Mucosa of stomach (tissue), 1 donor: ENCODE measurements at regions not wholly inside any gene's neighbourhood (a gene's known extent, or its start where the extent isn't known, plus 50 kb on each side); places are given as distances from the start of the nearest gene placed in this dataset.
"Not testable (repeated sequence)": the region's sequence is repeated elsewhere in the genome, so short reads cannot be mapped to it uniquely, and the experiment has no call there.

ENCODE experiments used
- H3K27me3 ChIP-seq: one replicate; pipeline ENCODE4 v1.7.0; 2013; ENCODE audit warnings: mild to moderate bottlenecking, low read length; ENCODE audit not compliant: control insufficient read depth, insufficient read depth
- H3K36me3 ChIP-seq: one replicate; pipeline ENCODE4 v1.7.0; 2013; ENCODE audit warnings: low read length; ENCODE audit not compliant: control insufficient read depth, insufficient read depth
- H3K4me1 ChIP-seq: one replicate; pipeline ENCODE4 v1.7.0; 2013; ENCODE audit warnings: mild to moderate bottlenecking, low read length; ENCODE audit not compliant: control insufficient read depth, insufficient read depth
- H3K4me3 ChIP-seq: one replicate; pipeline ENCODE4 v1.7.0; 2013; ENCODE audit warnings: low read length
- H3K9ac ChIP-seq: one replicate; pipeline ENCODE4 v1.7.0; 2013; ENCODE audit warnings: mild to moderate bottlenecking, low read length, moderate library complexity
- H3K9me3 ChIP-seq: one replicate; pipeline ENCODE4 v1.7.0; 2013; ENCODE audit warnings: mild to moderate bottlenecking, low read length, moderate library complexity; ENCODE audit not compliant: control insufficient read depth
- donor health status: Pancreatic carcinoma.

DNA sequence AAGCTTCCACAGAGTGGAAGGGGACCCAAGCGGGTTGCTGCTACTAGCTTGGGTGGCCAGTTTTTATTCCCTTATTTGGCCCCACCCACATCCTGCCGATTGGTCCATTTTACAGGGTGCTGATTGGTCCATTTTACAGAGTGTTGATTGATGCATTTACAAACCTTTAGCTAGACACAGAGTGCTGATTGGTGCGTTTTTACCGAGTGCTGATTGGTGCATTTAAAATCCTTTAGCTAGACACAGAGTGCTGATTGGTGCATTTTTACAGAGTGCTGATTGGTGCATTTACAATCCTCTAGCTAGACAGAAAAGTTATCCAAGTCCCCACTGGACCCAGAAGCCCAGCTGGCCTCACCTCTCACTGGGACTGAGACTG, 187.0 kb upstream of the KCNMB2 start:
- not testable (repeated sequence) for H3K36me3 ChIP-seq, H3K4me1 ChIP-seq, H3K27me3 ChIP-seq, H3K4me3 ChIP-seq, H3K9ac ChIP-seq, H3K9me3 ChIP-seq

DNA sequence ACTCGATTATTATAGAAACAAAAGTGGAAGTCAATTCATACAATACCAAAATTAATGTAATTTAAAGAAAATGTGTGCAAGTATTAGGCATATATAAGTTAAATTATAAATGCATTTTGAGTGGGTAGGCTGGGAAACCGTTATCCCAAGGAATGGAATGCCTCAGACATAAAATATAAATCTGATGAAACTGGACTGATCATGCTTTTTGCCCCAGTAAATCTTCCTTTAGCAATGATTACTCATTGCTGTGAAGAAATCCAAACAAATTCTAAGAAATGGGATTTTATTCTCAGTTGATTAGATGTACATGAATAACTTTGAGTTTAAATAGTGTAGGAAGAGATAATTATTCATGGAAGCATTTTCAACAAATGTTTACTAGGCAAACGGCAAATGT, 185.5 kb upstream of the KCNMB2 start:
- Histone ChIP-seq H3K27me3 (no peaks in the 10 kb centered on the region), H3K4me3 (no peak overlapping the region), H3K9ac (no peak overlapping the region), H3K9me3 (no peaks in the 10 kb centered on the region), H3K4me1 (no peaks in the 10 kb centered on the region), H3K36me3 (no peaks in the 10 kb centered on the region)

DNA sequence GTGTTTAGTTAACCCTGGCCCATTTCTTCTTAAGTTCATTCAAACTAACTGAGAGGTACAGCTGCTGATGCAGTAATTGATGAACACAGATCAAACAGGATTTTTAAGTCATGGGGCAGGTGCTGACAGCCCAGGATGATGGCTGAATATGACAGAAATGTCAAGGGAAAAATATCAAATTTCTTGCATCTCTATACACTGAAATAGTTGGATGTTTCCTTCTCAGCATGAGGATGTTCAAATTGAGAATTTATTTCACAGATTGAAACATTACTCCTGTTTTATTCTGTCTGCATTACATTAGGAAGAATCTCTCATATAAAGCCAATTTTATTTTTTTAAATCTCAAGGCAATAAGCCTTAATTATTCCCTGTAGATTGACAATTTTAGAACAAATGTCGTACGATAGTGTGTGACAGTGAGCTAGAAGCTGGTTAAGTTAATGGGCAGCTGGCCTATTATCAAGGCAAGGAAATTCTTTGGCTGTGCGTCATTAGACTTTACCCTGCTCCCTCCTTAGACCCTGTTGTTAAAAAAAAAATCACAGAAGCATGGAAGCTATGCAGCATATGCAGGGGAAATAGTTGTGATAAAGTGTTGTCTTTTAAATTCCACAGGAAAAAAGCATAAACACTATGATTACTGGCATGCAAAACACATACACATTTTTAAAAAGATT, 183.8 kb upstream of the KCNMB2 start:
- Histone ChIP-seq H3K4me3 (no peak overlapping the region), H3K9me3 (no peaks in the 10 kb centered on the region), H3K27me3 (no peaks in the 10 kb centered on the region), H3K36me3 (no peaks in the 10 kb centered on the region), H3K9ac (no peak overlapping the region), H3K4me1 (no peaks in the 10 kb centered on the region)

DNA sequence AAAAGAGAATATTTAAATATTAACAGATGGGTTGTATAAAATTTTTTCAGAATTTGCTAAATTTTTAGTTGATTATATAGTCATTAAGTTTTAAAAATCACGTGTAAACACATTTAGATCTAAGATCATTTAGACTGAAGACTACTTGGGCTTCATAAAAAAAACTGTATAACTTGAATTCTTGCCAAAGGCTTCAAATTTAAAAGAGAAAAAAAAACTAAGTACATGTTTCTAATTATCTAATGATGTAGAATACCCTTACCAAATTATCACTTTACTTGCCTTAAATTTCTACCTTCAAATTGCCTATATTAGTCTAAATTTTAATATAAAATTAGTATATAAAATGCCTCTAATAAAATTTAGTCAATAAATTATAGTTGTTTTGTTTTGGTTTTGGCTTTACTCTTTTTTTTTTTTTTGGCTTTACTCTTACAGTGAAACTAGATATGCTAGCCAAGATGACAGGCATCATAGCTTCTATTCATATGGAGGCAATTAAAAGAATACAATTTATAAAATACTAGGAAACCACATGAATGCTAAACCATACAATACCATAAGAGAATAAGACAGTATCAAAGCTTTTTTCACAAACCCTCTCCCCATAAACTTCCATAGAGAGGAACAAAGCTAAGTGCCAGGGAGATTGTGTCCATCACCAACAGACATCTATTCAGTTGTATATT, 183.1 kb upstream of the KCNMB2 start:
- H3K9ac ChIP-seq = no peak overlapping the region
- H3K9me3 ChIP-seq = no peaks in the 10 kb centered on the region
- H3K4me3 ChIP-seq = no peak overlapping the region
- H3K27me3 ChIP-seq = no peaks in the 10 kb centered on the region
- H3K4me1 ChIP-seq = no peaks in the 10 kb centered on the region
- H3K36me3 ChIP-seq = no peaks in the 10 kb centered on the region

DNA sequence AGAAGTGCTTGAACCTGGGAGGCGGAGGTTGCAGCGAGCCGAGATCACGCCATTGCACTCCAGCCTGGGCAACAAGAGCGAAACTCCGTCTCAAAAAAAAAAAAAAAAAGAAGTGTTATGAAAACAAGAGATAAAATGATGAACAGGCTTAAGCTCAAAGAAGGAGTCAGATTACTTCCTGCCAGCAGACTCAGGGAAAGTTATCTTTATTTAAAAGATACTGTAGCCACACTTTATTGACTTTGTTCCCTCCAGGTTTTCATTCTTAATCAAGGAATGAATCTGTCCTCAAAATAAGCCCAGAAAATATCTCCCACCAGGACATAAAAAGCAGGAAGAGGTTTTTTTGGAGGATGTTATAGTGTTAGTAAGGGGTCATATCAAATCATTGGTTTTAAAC, 176.5 kb upstream of the KCNMB2 start:
- no peaks in the 10 kb centered on the region for H3K9me3 ChIP-seq

DNA sequence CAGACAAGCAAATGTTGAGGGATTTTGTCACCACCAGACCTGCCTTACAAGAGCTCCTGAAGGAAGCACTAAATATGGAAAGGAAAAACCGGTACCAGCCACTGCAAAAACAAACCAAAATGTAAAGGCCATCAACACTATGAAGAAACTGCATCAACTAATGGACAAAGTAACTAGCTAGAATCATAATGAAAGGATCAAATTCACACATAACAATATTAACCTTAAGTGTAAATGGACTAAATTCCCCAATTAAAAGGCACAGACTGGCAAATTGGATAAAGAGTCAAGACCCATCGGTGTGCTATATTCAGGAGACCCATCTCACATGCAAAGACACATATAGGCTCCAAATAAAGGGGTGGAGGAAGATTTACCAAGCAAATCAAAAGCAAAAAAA, 173.2 kb upstream of the KCNMB2 start:
- H3K4me3 ChIP-seq, H3K27me3 ChIP-seq, H3K36me3 ChIP-seq, H3K9ac ChIP-seq, H3K4me1 ChIP-seq, H3K9me3 ChIP-seq: not testable (repeated sequence)

More for the DNA sequence above, 176.5 kb upstream of the KCNMB2 start:
- no peaks in the 10 kb centered on the region for H3K4me1 ChIP-seq
- no peak overlapping the region for H3K4me3 ChIP-seq
- H3K9ac ChIP-seq = no peak overlapping the region
- no peaks in the 10 kb centered on the region for H3K27me3 ChIP-seq
- H3K36me3 ChIP-seq = no peaks in the 10 kb centered on the region

DNA sequence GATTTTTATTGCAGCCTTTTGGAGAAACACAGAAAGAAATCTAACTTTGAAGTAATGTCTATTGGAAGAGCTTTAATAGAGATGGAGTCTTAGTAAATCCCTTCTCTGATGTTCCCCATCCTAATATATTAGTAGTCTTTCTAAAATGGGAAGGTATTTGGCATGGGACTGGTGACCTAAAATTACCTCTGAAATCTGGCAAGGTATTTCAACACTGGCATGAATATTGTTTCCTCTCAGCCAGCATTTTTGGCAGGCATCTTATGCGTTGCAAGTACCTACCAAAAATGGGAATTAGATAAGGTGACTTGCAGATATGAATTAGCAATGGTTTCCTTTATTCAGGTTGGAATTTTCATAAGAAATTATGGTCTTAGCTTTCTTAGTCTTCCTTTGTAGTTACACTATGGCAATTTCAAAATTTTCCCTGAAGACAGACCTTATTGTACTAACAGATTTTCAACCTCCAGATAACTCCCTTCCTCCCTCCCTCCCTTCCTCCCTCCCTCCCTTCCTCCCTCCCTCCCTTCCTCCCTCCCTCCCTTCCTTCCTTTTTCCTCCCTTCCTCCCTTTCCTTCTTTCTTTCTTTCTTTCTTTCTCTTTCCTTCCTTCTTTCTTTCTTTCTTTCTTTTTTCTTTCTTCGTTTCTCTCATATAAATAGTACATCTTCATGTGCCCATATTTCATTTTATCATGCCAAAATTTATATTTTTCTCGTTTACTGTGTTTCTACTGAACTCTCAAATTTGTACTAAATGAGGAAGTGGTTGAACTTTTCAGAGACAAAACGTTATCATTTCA, 168.2 kb upstream of the KCNMB2 start:
- Histone ChIP-seq H3K9me3 (no peaks in the 10 kb centered on the region), H3K27me3 (no peaks in the 10 kb centered on the region), H3K4me1 (no peaks in the 10 kb centered on the region), H3K36me3 (no peaks in the 10 kb centered on the region), H3K4me3 (no peak overlapping the region), H3K9ac (no peak overlapping the region)

DNA sequence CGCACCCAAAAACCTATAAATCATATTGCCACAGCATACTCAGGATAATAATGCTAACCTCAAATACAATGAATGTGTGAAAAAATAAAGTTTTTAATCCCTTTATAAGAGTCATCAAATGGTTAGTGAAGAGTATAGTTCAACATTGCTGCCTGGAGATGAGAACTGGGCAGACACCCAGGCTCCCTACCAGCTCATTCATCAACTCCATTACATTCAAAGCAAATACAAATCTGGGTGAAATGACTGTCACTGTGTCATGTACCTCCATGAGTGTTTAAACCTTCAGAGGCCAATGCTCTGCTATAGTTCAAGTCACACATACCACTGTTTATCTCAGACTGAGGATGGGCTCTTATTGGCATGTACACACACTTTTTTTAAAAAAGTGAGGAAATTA, 167.2 kb upstream of the KCNMB2 start:
- no peak overlapping the region for H3K9ac ChIP-seq
- no peaks in the 10 kb centered on the region for H3K36me3 ChIP-seq
- no peaks in the 10 kb centered on the region for H3K27me3 ChIP-seq
- no peaks in the 10 kb centered on the region for H3K9me3 ChIP-seq
- no peak overlapping the region for H3K4me3 ChIP-seq
- no peaks in the 10 kb centered on the region for H3K4me1 ChIP-seq

DNA sequence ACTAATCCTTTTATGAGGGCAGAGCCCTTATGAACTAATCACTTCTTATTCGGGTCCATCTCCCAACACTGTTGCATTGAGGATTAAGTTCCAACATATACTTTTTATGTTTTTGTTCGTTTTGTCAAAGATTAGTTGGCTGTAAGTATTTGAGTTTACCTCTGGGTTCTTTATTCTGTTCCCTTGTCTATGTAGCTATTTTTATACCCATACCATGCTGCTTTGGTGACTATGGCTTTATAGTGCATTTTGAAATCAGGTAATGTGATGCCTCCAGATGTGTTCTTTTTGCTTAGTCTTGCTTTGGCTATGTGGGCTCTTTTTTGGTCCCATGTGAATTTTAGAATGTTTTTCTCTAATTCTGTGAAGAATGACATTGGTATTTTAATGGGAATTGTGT, 166.4 kb upstream of the KCNMB2 start:
- no peaks in the 10 kb centered on the region for H3K4me1 ChIP-seq
- H3K4me3 ChIP-seq = no peak overlapping the region
- H3K36me3 ChIP-seq = no peaks in the 10 kb centered on the region
- H3K27me3 ChIP-seq = no peaks in the 10 kb centered on the region
- no peak overlapping the region for H3K9ac ChIP-seq
- H3K9me3 ChIP-seq = no peaks in the 10 kb centered on the region

DNA sequence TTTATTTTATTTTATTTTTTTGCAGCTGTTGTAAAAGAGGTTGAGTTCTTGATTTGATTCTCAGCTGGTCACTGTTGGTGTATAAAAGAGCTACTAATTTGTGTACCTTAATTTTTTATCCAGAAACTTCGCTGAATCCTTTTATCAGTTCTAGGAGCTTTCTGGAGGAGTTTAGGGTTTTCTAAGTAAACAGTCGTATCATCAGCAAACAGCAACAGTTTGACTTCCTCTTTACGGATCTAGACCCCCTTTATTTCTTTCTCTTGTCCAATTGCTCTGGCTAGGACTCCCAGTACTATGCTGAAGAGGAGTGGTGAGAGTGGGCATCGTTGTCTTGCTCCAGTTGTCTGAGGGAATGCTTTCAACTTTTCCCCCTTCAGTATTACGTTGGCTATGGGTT, 165.8 kb upstream of the KCNMB2 start:
- H3K9ac ChIP-seq = no peak overlapping the region
- no peak overlapping the region for H3K4me3 ChIP-seq

DNA sequence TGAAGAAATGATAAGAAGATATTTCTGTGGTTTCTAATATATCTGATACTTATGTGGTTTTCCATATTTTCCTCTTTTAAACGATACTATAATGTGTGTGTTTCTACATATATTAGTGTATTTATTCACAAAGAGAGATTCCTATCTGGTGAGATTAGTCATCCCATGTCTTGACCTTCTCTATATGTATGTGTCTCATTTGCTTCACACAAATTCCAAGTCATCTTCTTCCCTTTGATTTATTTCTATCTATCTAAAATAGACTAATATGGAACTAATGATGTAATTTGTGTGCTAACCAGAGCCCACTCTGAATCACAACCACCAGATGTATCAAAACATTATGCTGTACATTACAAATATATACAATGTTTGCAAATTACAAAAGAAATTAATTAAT, 154.7 kb upstream of the KCNMB2 start:
- no peaks in the 10 kb centered on the region for H3K9me3 ChIP-seq
- H3K36me3 ChIP-seq = no peaks in the 10 kb centered on the region
- H3K4me3 ChIP-seq = no peak overlapping the region
- H3K27me3 ChIP-seq = no peaks in the 10 kb centered on the region
- peaks cover 6% of the 10 kb centered on the region for H3K4me1 ChIP-seq
- H3K9ac ChIP-seq = no peak overlapping the region

More for the DNA sequence above, 165.8 kb upstream of the KCNMB2 start:
- Histone ChIP-seq H3K36me3 (no peaks in the 10 kb centered on the region), H3K9me3 (no peaks in the 10 kb centered on the region), H3K27me3 (no peaks in the 10 kb centered on the region), H3K4me1 (no peaks in the 10 kb centered on the region)

DNA sequence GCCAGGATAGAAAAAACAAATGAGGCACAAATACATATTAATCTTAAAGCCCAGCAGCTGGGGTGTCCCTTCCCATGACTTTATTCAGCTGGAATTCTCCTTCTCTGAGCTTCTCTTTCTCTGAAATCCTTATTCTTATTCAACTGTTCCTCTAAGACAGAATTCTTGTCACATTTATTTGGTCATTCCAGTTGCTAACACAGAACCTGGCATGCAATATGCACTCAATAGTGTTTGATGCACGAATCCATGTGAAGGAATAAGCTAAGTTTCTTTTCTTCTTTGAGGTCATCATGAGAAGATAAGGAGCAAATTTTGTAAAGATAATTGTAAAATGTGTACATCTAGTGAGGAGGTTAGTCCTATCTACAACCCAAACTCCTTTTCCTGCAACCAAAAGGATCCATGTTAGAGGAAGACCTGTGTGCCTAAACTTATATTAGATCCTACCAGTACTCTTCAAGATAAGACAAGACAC, 154.2 kb upstream of the KCNMB2 start:
- no peaks in the 10 kb centered on the region for H3K27me3 ChIP-seq

More for the DNA sequence above, 154.2 kb upstream of the KCNMB2 start:
- Histone ChIP-seq H3K9me3 (no peaks in the 10 kb centered on the region), H3K9ac (no peak overlapping the region), H3K4me3 (no peak overlapping the region), H3K36me3 (no peaks in the 10 kb centered on the region), H3K4me1 (peaks cover 6% of the 10 kb centered on the region)
